Fibroblast of upper back skin (primary cell): ENCODE measurements at regions not wholly inside any gene's neighbourhood (a gene's known extent, or its start where the extent isn't known, plus 50 kb on each side); places are given as distances from the start of the nearest gene placed in this dataset.
"Not testable (repeated sequence)": the region's sequence is repeated elsewhere in the genome, so short reads cannot be mapped to it uniquely, and the experiment has no call there.

Experiments used
- DNase-seq: peaks from one replicate; pipeline ENCODE4 v3.0.0-alpha.2; 2013

DNA sequence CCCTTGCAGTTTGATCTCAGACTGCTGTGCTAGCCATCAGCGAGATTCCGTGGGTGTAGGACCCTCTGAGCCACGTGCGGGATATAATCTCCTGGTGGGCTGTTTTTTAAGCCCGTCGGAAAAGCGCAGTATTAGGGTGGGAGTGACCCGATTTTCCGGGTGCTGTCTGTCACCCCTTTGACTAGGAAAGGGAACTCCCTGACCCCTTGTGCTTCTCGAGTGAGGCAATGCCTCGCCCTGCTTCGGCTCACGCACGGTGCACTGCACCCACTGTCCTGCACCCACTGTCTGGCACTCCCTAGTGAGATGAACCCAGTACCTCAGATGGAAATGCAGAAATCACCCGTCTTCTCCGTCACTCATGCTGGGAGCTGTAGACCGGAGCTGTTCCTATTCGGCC, 728.9 kb upstream of the SPRY2 start:
- not testable (repeated sequence) for DNase-seq

DNA sequence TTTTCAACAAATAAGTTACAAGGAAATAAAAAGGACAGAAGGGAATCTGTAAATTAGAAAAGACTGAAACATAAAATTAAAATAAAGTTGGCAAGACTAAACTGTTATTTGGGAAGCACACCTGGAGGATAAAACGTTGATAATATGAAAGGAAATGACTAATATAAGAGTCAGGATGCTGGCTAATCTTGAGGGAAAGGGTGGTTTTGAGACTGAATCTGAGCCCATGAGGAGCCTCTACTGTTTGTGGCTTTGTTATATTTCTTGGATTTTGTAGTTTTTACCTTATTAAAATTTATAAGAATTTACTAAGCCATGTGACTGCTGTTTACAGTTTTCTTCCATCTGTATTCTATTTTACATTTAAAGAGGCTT, 718.0 kb upstream of the SPRY2 start:
- DNase-seq: no peak

DNA sequence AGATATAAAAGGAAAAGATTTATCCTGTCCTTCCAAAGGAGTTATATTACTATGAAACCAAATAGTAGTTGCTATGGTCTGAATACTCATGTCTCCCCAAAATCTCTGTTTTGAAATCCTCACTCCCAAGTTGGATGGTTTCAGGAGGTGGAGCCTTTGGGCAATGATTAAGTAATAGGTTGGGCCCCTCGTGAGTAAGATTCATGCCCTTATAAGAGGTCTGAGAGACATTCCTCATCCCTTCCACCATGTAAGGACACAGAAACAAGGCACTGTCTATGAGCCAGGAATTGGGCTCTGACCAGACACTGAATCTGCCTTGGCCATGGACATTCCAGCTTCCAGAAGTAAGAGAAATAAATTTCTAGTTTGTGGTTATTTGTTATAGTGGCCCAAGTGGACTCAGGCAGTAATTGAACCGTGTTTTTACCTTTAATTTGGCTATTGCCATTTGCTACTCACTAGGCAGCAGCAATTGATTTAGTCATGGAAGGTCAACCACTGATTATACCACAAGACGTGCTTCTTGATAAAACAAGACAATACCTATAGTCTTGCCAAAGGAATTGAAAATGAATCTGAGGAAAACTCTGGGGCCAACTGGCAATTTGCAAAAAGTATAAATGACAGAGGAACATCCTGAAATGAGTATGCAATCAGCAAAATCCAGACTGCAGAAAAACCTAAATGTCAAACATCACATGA, 717.4 kb upstream of the SPRY2 start:
- no peak for DNase-seq

DNA sequence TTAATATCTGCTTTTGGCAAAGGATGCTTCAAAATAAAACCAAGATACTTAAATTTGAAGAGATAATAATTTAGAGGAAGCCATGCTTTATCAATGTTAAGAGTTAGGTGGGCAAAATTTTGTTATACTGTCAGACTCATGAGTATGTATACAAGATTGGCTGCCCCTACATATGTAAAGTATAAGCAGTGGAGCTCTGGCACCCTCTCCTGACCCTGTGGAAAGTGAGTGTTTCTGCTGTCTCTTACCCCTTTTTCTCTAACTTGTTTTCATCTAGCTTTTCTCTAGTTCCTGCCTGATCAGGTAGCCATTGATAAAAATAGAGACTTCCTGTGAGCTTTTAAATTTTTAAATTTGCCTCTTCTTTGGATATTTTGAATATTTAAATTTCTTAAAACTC, 710.9 kb upstream of the SPRY2 start:
- DNase-seq: no peak

GRCh38 chr13:81048026-81048461, 707.1 kb upstream of the SPRY2 start:
- DNase-seq: no peak

DNA sequence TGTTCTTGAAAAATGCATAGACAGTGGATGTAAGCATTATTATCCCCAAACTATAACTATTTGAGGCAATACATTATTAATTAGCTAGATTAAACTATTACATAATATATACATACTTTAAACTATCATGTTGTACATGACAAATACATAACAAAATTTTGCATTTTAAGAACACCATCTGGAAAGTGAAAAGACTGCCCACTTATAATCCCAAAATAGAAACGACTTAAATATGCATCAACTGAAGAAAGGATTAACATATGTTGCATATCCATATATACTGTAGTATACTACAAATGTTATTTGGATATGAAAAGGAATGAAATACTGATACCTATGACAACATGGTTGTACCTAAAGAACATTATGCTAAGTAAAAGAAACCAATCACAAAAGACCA, 700.8 kb upstream of the SPRY2 start:
- DNase-seq: no peak

- DNase-seq: no peak
These were observed 691.1 kb upstream of the SPRY2 start for GRCh38 chr13:81031996-81032395.

GRCh38 chr13:81025091-81025490, 684.2 kb upstream of the SPRY2 start:
- DNase-seq: no peak

- no peak for DNase-seq
These were observed 680.4 kb upstream of the SPRY2 start for GRCh38 chr13:81021284-81021840.

DNA sequence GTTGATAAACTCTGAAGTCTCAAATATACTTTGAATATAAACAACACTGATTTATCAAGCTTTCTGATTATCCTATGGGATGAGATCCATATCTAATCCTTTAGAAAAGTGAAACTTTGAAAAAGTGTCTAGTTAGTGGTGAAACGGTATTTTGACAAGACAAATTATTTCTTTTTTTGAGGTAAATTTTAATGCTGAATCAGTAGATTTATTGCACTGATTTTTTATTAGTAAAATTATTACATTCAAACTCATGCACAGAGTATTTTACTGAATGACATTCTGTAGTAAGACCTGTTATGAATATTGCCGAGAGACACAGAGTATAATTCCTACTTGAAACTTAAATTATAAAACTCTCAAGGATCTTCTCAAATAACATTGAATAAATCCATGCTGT, 679.1 kb upstream of the SPRY2 start:
- no peak for DNase-seq

DNA sequence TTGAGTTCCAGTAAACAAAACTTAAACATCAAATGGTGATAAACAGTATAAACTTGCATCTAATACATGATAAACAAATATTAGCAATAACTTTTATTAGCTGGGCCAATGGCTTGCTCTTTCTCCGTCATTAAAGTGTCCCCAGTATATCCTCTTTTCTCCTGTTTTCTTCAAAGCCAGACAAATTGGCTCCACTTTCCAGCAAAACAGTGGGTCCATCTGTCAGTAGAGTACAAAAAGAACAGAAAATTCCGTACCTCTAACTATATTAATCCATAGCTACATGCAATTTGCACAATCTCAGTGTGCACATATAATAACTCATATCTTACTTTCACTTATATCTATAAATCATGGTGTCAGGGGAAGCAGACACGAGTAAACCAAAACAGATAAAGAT, 678.0 kb upstream of the SPRY2 start:
- no peak for DNase-seq

DNA sequence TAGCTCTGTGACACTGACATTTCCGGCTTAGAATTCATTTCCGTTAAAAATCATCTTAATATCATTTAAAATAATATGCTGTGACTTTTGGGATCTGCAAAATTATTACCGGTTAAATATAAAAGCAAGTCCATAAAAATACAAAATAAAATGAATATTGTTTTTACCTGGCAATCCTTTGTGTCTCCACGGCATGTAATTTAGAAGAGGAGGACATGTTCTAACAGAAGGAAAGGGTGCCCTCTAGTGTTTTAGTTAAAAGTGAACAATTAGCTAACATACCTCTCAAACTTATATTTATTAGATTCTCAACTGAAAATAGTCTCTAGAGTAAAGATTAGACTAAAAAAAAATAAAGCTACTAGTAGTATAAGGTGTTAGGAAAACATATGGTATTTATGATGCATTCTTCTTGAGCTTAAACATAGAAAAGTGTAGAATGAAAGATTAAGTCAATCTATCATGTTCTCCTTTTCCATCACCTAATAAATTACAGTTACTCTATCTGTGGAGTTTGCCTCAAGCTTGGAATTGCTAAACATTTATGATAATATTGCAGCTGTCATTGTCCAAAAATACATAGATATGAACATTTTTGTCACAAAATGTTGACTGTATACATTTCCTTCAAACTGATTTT, 676.7 kb upstream of the SPRY2 start:
- DNase-seq: peak; percentile 46

DNA sequence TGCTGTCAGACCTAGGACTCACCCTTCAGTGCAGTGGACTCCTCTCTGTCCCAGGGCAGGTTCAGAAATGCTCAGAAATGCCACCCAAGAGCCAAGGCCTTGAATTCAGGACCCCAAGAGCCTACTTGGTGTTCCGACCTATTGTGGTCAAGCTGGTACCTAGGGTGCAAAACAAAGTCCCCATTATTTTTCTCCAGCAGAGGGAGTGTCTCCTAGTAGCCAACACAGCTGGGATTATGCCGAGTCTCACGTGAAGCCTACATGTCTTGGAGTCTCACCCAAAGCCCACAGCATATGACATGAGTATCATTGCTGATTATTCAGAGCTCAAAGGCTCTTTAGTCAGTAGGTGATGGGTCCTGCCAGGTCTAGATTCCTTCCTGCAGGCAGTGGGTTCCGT, 671.1 kb upstream of the SPRY2 start:
- no peak for DNase-seq

DNA sequence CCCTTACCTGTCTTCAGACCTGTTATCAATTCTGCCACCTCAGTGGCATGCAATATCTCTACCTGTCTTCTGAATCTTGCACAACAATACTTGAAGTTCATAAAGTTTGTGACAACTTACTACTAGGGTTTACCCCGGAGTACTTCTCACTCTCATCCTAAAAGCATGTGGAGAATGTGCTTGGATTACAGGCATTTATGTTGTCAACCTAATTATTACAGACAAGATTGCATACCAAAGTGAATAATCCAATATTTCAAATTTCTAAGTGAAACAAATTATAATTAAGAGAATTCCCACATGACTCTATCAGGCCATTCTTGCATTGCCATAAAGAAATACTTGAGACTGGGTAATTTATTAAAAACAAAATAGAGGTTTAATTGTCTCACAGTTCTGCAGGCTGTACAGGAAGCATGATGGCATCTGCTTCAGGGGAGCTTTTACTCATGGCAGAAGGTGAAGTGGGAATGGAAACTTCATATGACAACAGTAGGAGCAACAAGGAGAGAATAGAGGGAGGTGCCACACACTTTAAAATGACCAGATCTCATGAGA, 661.0 kb upstream of the SPRY2 start:
- peak; percentile 11 for DNase-seq

DNA sequence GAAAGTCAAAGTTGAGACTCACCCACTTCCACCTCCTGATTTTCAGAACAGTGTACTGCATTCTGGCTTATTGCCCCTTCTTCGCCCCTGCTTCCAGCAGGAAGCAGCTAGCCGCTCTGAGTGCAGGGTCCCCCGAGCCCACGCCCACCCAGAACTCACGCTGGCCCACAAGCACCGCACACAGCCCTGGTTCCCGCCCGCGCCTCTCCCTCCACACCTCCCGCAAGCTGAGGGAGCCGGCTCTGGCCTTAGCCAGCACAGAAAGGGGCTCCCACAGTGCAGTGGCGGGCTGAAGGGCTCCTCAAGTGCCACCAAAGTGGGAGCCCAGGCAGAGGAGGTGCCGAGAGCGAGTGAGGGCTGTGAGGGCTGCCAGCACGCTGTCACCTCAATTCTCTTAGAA, 657.7 kb upstream of the SPRY2 start:
- not testable (repeated sequence) for DNase-seq

GRCh38 chr13:80989747-80990146, 648.8 kb upstream of the SPRY2 start:
- DNase-seq: no peak

DNA sequence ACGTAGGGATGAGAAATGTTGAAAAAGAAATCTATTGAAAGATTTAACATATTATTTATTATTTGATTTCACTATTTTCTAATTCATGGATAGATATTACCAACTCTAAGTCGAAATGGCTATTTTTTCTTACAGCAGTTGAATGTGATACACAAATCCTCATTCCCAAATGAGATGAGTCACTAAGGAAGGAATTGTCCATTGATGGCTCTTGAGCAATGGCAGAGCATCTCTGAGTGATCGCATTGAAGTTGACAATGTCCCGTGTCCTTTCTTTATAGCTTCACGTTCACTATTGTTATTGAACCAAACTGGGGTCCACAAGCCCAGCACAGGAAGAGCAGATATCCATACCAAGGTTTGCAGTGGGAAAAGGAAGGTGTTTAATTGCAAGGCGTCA, 648.3 kb upstream of the SPRY2 start:
- no peak for DNase-seq

DNA sequence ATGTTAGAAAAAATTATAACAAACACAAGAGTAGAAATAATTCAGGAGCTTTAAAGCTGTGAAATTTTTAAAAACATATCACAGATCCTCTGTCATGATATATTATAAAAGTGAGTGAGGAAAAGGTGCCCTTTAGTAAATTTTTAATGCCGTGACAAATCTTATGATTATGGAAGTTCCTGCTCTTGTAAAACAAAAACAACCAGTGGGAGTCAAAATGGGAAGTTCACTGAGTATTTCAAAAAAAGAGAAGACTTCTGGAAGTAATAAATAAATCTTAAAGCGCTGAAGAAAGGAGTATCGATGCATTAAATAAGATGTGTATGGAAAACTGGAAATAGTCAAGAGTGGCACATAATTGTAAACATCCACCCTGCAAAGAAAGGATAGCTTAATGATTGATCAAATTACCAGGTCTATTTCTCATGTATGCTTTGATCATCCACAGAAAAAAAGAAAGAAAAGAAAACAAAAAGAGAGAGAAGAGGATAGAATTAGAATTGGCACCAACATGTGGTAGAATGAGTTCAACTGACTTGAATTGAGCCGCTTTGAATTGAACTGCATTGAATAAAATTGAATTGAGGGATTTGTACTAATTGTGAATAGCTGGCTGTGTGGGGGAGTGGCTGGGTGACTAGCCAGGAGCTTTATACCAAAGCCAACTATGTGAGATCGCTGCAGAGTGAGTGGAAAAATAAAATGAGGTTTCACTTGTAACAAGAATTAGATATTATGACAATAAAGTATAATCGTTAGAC, 647.6 kb upstream of the SPRY2 start:
- no peak for DNase-seq

- peak; percentile 64 for DNase-seq
These were observed 638.2 kb upstream of the SPRY2 start for GRCh38 chr13:80979035-80979641.

GRCh38 chr13:80977168-80977567, 636.2 kb upstream of the SPRY2 start:
- DNase-seq: no peak

DNA sequence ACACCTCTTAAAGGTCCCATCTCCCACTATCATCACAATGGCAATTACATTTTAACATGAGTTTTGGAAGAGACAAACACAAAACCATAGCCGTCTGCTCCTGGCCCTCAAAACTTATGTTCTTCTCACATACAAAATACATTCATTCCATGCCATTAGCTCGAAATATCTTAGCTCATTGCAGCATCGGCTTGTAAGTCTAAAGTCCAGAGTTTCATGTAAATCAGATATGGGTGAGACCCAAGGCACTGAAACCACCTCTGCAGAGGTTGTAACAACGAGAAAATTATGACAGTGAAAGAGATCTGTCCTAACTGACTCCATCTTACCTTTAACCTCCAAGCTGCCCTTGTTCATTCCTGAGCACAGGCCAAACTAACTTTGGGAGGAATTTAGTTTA, 635.0 kb upstream of the SPRY2 start:
- no peak for DNase-seq

GRCh38 chr13:80973721-80974120, 632.8 kb upstream of the SPRY2 start:
- DNase-seq: no peak

DNA sequence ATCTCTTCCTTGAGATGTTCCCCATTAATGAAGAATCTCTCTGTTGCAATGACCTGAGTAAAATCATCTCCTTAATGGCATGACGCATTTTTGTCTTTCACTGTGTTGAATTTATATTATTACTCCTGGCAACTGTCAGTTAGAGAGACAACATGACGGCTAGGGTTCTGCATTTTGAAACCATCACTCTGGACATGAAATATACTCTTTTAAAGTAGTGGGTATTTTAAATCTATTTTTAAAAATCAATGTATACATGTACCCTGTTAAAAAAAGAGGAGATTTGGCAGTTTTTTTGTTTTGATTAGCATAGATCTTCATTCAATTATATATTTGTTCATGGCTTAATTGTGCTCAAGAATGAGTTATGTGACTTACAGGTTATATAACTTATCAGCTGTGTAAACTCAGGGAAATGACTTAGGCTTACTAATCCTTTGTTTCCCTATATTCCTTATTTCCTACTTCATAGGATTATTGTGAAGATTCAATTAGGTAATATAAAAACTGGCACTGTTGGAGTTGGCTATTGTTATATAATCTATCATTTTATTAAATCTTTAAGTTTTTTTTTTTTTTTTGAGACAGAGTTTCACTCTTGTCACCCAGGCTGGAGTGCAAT, 632.0 kb upstream of the SPRY2 start:
- no peak for DNase-seq
